ENCODE measurements at regions not wholly inside any gene's neighbourhood (a gene's known extent, or its start where the extent isn't known, plus 50 kb on each side); places are given as distances from the start of the nearest gene placed in this dataset.

GRCh38 chr18:10022365-10022764, 108.5 kb downstream of the VAPA start:
- Histone ChIP-seq H3K4ac (ENCODE audit: low read depth, low read length) (no peak overlapping the region), H4K8ac (ENCODE audit: low read depth in 2 of 2, low read length in 2 of 2) (no peak overlapping the region), H2BK20ac (ENCODE audit: low read depth, low read length) (no peak overlapping the region), H3K79me1 (ENCODE audit: low read depth in 1 of 2, low read length in 2 of 2) (no peaks in the 10 kb centered on the region), H3K9me1 (ENCODE audit: insufficient read depth, low read length) (no peaks in the 10 kb centered on the region), H3K4me3 (ENCODE audit: insufficient read depth, low read depth, low read length) (no peak overlapping the region), H3K36me3 (ENCODE audit: control insufficient read depth, insufficient read depth, low read length) (no peaks in the 10 kb centered on the region), H3K4me2 (ENCODE audit: low read depth, low read length) (no peak overlapping the region), H3K4me1 (ENCODE audit: control insufficient read depth, insufficient read depth, low read length) (no peaks in the 10 kb centered on the region; the same call in 1 of the 2 replicates), H3K9me3 (ENCODE audit: control insufficient read depth, insufficient read depth, low read length) (no peaks in the 10 kb centered on the region), H2AK5ac (ENCODE audit: low read depth, low read length) (no peak overlapping the region), H2BK15ac (ENCODE audit: low read depth, low read length) (no peak overlapping the region), H4K20me1 (ENCODE audit: insufficient read depth, low read length) (no peaks in the 10 kb centered on the region), H3K23ac (ENCODE audit: low read depth, low read length) (no peak overlapping the region), H2AFZ (replicated peaks; ENCODE audit: low read length, poor library complexity) (no peak overlapping the region), H4K91ac (ENCODE audit: insufficient read depth, low read depth, low read length) (no peak overlapping the region), H4K5ac (ENCODE audit: low read depth, low read length) (no peak overlapping the region), H3K27ac (ENCODE audit: insufficient read depth, low read length) (no peak overlapping the region), H3K14ac (replicated peaks; ENCODE audit: low read depth, low read length) (no peak overlapping the region), H3K56ac (ENCODE audit: extremely low read depth, insufficient read depth, low read length) (no peak overlapping the region), H3K9ac (ENCODE audit: low read depth, low read length) (no peak overlapping the region), H2BK5ac (ENCODE audit: low read depth, low read length, poor library complexity, severe bottlenecking) (no peak overlapping the region), H3K18ac (ENCODE audit: low read depth, low read length) (no peak overlapping the region), H2BK120ac (ENCODE audit: low read depth, low read length) (no peak overlapping the region), H2AK9ac (replicated peaks; ENCODE audit: low read depth, low read length, poor library complexity) (peak overlapping the region; percentile 20), H3K27me3 (ENCODE audit: control insufficient read depth, insufficient read depth, low read length) (no peaks in the 10 kb centered on the region)
- CTCF ChIA-PET = no interaction called here
- ATAC-seq (ENCODE audit: low read depth) (no peak), DNase-seq (no peak)
- TF ChIP-seq SMC3 (IDR thresholded peaks at IDR 0.05; ENCODE audit: low read depth, low read length) = no peak
- TF ChIP-seq CHD1 (IDR thresholded peaks at IDR 0.05; ENCODE audit: low read depth, low read length) = no peak
- TF ChIP-seq FOS (IDR thresholded peaks at IDR 0.05; ENCODE audit: low read depth, low read length) = no peak
- no peak for TF ChIP-seq RAD21 (IDR thresholded peaks at IDR 0.05; ENCODE audit: low read length)
- no peak for TF ChIP-seq NFE2L2 (IDR thresholded peaks at IDR 0.05; ENCODE audit: low read depth, low read length)
- TF ChIP-seq MAFK (IDR thresholded peaks at IDR 0.05; ENCODE audit: low read depth, low read length) = no peak
- no peak for TF ChIP-seq USF2 (IDR thresholded peaks at IDR 0.05; ENCODE audit: low read depth, low read length)
- TF ChIP-seq CEBPB (IDR thresholded peaks at IDR 0.05; ENCODE audit: low read depth, low read length) = no peak
- no peak for TF ChIP-seq RCOR1 (IDR thresholded peaks at IDR 0.05; ENCODE audit: insufficient replicate concordance, low read length)
- intact Hi-C loops (cut with micrococcal nuclease) = no loop called here
- POLR2A ChIA-PET (ENCODE audit: unreplicated experiment) = no interaction called here
- no TSS peak for BruUV-seq (replicated peaks)
- in situ Hi-C loops (cut with MboI; ENCODE audit: low sequenced_read_pairs) = no loop called here
- 100% methylated on average over 2 of the region's 4 CpGs; no CpG with 5 or more reads in 1 of the 2 experiments for WGBS, 2 experiments (ENCODE audit: extremely low coverage in 2 of 2, insufficient read length in 1 of 2)
- dilution Hi-C loops (cut with HindIII; ENCODE audit: low sequenced_read_pairs, unreplicated experiment) = no loop called here

All from IMR-90 (cell line).